LNCAP (cell line): ENCODE measurements at regions not wholly inside any gene's neighbourhood (a gene's known extent, or its start where the extent isn't known, plus 50 kb on each side); places are given as distances from the start of the nearest gene placed in this dataset.

Source experiments
- CTCF ChIP-seq: fragments of 450-650 bp; IDR thresholded peaks from 2 replicates; pipeline ENCODE4 v1.5.1; 2017; ENCODE audit warnings: mild to moderate bottlenecking

- TF ChIP-seq CTCF, result no peak
These were observed 838.6 kb downstream of the TBC1D22A start for GRCh38 chr22:47600791-47601625.

- no peak for TF ChIP-seq CTCF
These were observed 837.8 kb downstream of the TBC1D22A start for GRCh38 chr22:47600281-47600680.

- no peak for TF ChIP-seq CTCF
These were observed 837.3 kb downstream of the TBC1D22A start for GRCh38 chr22:47599753-47600152.

- TF ChIP-seq CTCF, result no peak
These were observed 836.4 kb downstream of the TBC1D22A start for GRCh38 chr22:47598864-47599263.

GRCh38 chr22:47597041-47597440 lies 834.6 kb downstream of the TBC1D22A start:
- TF ChIP-seq CTCF, result no peak

GRCh38 chr22:47596176-47596690 lies 833.8 kb downstream of the TBC1D22A start:
- no peak for TF ChIP-seq CTCF

GRCh38 chr22:47594836-47595521 lies 832.5 kb downstream of the TBC1D22A start:
- no peak for TF ChIP-seq CTCF
